Stimulated activated CD4-positive, alpha-beta T cell treated with anti-CD3 and anti-CD28 coated beads, Interleukin-4, amount 100 ng/mL, for 48 hours (primary cell): ENCODE measurements at regions not wholly inside any gene's neighbourhood (a gene's known extent, or its start where the extent isn't known, plus 50 kb on each side); places are given as distances from the start of the nearest gene placed in this dataset.

ENCODE experiments used
- DNase-seq, 2 donors: peaks; one replicate each; pipeline ENCODE4 v3.0.0-alpha.2; 2020; ENCODE audit warnings: low read depth in 2 of 2

DNA sequence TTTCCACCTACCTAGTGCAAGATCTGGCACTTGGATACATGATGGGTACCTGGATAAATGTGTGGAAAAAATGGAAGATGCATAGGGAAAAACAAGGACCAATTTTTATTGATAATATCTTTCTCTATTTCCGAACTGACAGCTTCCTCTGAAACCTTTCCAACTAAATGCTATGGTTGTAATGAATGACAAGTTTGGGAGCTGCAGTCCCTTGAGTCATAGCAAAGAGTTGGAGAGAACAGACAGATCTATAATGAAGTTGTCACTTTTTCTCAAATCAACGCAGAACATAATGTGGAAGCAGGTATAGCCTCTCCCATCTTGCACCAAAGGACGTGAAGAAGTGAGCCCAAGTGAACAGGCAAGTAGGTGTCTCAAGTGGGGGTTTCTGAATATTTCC lies 296.5 kb upstream of the KAZN start:
- DNase-seq = no peak

DNA sequence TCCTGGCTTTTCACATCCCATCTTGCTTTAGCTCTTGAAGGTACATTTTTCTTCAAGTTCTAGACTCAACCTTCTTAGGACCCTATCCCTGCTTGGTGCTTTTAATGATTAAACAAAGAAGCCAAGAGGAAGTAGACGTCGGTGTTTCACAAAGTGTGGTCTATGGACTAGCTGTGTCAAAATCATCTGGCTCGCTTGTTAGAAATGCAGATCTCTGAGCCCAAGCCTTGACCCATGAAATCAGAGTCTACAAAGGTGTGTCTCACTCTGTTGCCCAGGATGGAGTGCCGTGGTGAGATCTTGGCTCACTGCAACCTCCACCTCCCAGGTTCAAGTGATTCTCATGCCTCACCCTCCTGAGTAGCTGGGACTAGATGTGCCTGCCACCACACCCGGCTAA lies 295.5 kb upstream of the KAZN start:
- DNase-seq = no peak

DNA sequence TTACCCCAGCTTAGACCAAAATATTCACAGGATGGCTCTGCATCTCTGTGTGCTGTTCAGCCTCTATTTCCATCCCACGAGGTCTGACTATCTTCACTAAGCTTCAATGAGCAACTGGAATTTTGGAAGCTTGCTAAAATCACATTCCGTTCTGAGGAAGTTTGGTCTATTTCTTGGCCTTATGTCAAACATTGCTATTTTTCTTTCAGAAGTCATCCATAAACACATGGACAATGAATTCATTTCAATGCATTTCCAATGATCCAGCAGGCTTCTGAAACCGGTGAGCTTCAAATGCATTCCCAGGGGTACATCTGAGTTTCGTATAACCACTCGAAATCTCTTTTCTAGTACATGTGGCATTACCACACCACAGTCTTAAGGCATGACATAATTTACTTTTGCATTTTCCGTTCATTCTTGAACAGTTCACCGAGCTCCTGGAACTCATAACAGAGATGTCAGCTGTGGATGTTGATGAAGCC lies 294.1 kb upstream of the KAZN start:
- no peak for DNase-seq

- no peak for DNase-seq
These were observed 290.0 kb upstream of the KAZN start for GRCh38 chr1:14308460-14308859.

GRCh38 chr1:14309984-14310383 lies 288.5 kb upstream of the KAZN start:
- DNase-seq = no peak

DNA sequence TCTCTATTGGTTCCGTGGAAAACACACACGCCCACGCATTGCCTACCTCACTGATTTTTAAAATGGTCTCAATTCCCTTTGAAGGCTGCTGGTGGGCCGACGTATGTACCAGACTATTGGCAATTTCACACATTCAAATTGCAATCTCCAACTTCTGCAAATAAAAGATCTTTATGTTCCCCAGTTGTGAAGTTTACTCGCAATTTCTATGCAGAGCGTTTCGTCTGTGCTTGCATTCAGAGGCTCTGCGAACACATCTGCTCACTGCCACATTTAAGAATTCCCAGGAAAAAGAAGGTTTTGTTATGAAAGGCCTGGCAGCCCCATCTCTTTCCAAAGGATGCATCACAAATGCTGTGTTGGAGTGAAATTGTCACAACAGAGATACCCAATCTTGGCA lies 288.0 kb upstream of the KAZN start:
- DNase-seq = no peak

- no peak for DNase-seq
These were observed 284.6 kb upstream of the KAZN start for GRCh38 chr1:14313731-14314431.

DNA sequence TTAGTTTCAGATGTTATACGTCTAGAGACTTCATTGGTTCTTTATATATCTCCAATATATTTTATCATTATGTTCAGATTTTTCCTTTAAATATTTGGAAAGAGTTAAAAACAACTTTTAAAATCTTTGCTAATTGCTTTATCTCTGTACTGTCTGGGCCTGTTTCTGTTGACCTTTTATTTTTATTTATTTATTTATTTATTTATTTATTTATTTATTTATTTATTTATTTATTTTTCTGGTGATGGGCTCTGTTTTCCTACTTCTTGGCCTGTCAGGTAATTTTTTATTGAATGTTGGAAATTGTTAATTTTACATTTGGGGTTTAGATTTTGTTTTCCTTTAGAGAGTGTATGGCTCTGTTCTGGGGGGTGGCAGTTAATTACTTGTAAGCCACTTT lies 279.7 kb upstream of the KAZN start:
- no peak for DNase-seq

DNA sequence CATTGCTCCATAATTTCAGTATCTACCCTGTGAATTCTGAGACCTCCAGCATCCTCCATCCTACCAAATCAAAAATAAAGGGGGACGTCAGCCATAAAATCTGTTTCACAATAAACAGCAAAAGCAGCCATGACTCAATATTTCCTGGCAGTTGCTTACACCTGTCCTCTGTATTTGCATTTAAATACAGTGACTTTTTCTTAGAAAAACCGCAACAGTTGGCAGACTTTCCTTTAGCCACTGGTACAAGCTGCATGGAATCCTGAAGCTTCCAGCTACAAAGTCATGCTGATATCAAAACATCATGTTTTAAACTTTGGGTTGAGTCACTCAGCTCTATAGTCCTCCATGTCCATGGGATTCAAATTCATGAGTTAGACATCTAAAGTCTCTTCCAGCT lies 278.0 kb upstream of the KAZN start:
- DNase-seq = no peak

GRCh38 chr1:14320986-14321385 lies 277.5 kb upstream of the KAZN start:
- DNase-seq = no peak

GRCh38 chr1:14321422-14321821 lies 277.1 kb upstream of the KAZN start:
- DNase-seq = no peak

DNA sequence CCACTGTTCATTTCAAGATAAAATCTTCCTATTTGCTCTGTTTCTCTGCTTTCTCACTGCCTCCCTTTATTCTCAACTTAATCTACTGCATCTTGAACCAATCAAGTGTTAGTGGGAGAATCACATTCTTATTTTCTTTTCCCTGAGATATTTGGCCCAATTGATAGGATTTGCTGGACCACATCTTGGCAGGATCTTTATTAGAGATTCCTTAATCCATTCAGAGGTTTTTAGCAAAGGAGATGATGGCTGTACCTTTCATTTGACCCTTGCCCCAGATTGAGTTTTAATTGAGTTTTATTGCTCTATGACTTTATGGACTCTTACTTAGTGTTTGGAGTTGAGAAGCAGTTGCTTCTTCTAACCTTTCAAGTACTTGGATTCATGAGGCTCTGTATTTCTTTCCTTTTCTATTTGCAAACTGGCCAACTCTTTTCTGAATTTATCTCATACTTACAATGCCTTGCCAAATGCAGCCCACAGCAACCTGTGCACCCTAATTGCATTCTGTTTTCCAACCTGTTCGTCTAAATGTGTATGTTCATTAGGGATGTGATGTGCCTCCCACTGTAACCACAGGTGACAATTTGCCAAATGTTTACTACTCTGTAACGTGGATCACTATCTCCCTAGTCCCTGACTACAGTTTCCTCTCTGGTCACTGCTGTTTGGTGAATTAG lies 274.8 kb upstream of the KAZN start:
- DNase-seq = no peak

DNA sequence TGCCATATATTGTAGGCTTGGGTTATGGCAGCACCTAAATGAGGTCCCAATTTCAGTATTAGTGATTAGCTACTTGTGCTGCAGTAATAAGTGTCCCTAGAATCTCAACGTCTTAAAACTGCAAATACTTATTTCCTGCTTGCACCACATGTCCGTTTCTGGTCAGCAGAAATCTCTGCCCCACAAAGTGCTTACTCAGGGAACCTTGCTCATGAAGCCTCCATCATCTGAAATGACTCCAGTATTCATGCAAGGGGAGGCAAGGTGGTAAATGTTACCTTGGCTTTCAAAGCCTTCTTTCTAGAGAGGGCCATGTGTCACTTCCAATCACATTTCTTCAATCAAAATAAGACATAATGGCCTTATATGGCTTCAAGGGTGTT lies 274.2 kb upstream of the KAZN start:
- DNase-seq = no peak

DNA sequence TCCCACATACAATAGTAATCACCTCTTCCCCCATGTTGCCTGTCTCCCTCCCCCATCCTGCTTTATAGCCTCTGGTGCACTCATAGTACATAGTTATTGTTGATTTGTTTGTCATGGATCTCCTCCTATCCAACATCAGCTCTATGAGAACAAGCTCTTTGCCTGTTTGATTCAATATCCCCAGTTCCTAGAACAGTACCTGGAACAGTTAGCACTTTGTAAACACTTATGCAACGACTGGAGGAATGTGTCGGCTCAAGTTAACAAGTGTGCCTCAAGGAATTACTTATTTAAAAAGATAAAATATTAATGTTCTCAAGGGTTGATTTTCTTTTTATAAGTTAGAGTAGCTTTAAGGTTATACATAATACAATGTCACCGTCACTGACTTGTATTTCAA lies 271.6 kb upstream of the KAZN start:
- no peak for DNase-seq

- DNase-seq = no peak
These were observed 269.8 kb upstream of the KAZN start for GRCh38 chr1:14328685-14329084.

DNA sequence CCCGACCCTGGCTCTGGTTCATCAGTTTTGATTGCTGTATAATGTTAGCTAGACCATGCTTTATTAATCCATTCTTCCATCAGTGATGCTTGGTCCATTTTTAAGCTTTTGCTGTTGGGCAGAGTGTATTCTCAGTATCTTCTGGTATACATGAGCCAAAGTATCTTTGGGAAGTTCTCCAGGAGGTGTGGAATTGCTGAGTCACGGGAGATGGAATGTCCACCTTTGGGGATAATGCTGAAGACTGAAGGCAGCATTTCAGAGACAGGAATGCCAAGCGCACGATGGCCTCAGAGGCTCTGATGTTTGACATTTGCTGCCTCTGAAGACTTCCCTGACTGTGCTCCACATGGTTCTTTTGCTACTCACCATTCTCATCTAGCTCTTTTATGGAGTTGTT lies 266.3 kb upstream of the KAZN start:
- no peak for DNase-seq

DNA sequence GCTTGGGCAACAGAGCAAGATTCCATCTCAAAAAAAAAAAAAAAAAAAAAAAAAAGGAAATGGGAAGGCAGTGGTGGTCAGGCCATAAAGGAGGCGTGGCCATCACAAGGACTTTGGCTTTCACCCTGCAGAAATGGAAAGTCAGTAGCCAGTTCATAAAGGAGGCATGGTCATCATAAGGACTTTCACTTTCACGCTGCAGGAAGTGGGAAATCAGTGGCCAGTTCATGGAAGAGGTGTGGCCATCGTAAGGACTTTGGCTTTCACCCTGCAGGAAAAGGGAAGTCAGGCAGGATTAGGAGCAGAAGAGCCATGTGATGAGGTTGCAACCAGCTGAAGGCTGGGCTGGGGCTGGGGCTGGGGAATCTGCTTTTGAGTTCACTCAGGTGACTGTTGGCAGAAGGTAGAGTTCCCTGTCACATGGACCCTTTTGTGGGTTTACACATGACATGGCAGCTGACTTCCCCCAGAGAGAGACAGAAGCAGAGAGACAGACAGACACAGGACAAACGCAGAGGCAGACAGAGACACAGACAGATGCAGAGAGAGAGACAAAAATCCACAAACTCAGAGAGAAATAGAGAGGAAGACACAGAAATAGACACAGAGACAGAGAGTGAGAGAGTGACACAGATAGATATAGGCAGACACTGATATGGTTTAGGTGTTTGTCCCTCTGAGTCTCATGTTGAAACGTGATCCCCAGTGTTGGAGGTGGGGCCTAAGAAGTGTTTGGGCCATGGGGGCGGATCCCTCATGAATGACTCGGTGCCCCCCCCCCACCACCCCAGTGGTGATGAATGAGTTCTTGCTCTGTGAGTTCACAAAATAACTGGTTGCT lies 263.9 kb upstream of the KAZN start:
- DNase-seq = no peak

GRCh38 chr1:14338509-14338908 lies 260.0 kb upstream of the KAZN start:
- DNase-seq = no peak

GRCh38 chr1:14339288-14339687 lies 259.2 kb upstream of the KAZN start:
- no peak for DNase-seq

- no peak for DNase-seq
These were observed 258.3 kb upstream of the KAZN start for GRCh38 chr1:14340002-14340785.

DNA sequence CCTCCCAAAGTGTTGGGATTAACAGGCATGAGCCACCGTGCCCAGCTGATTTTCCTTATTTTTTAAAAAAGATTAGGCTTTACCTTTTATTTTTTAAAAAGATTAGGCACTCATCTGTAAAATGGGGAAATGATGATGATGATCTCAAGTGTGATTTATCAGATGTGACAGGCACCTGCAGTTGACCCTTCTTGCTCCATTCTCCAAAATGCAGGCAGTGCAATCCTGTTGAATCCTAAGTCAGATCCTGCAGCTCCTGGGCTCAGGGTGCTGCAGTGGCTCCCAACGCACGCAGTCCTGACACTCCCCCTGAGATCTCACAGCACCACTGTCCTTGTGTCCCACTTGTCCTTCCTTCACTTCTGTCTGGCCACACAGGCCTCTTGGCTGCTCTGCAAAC lies 257.3 kb upstream of the KAZN start:
- no peak for DNase-seq

- no peak for DNase-seq
These were observed 252.4 kb upstream of the KAZN start for GRCh38 chr1:14345946-14346550.
